HCT116 (cell line): ENCODE measurements at regions not wholly inside any gene's neighbourhood (a gene's known extent, or its start where the extent isn't known, plus 50 kb on each side); places are given as distances from the start of the nearest gene placed in this dataset.

Source experiments
- ATAC-seq: fragments of 200-7000 bp; cut with Tn5 transposase; 2 replicates; pipeline ENCODE4 v1.9.1; 2020; ENCODE audit warnings: mild to moderate bottlenecking, moderate library complexity
- BruUV-seq: library from RNA; stranded (reverse); fragments of 400-500 nt; replicated peaks from 2 replicates; lab custom pipeline; 2021; lab: Mats Ljungman, UMichigan
- CTCF ChIA-PET: fragments of 300-600 bp; sonication (Branson Sonifier 250); formaldehyde crosslinking; loops from one replicate; lab custom pipeline; 2021; ENCODE audit warnings: antibody characterized with exemption; lab: Charles Lee
- POLR2A ChIA-PET: fragments of 300-600, 350-600 bp; sonication (Branson Sonifier 250); formaldehyde crosslinking; loops from one replicate; lab custom pipeline; 2021; ENCODE audit warnings: antibody characterized with exemption; lab: Charles Lee
- RAD21 ChIA-PET, 2 experiments: fragments of 300-600 bp; sonication (Branson Sonifier 250); formaldehyde crosslinking; loops; one replicate each; lab custom pipeline; 2023; ENCODE audit warnings: low total read pairs in 2 of 2; ENCODE audit not compliant: uncharacterized antibody in 2 of 2, unreplicated experiment in 2 of 2, low non-redundant PET in 1 of 2; lab: Charles Lee
- DNase-seq: peaks from one replicate; pipeline ENCODE4 v3.0.0-alpha.2; 2010; ENCODE audit warnings: low read depth, low spot score
- H2AFZ ChIP-seq: fragments of 200-600 bp; shearing (Covaris generic), sonication (generic); 2 replicates; pipeline ENCODE4 v1.6.1; 2017; ENCODE audit warnings: low read depth, mixed run types, mixed read lengths, antibody characterized with exemption, low read length; ENCODE audit not compliant: poor library complexity, severe bottlenecking
- H3K27ac ChIP-seq: 2 replicates; pipeline ENCODE4 v1.5.1; 2012; ENCODE audit warnings: low read depth, low read length
- H3K27me3 ChIP-seq: fragments of 200-600 bp; sonication (generic); 2 replicates; pipeline ENCODE4 v1.6.1; 2016; ENCODE audit warnings: mixed run types, low read length, mixed read lengths; ENCODE audit not compliant: insufficient read depth
- H3K36me3 ChIP-seq, 2 experiments: fragments of 200-500 bp in 1 of 2; fragments of 200-600 bp in 1 of 2; sonication (Bioruptor generic) in 1 of 2; sonication (generic) in 1 of 2; 2 replicates each; pipeline versions ENCODE4 v1.5.1 to v1.6.1; 2014 to 2016; ENCODE audit warnings: low read length in 2 of 2, inconsistent platforms in 1 of 2, mixed read lengths in 1 of 2, mixed run types in 1 of 2; ENCODE audit not compliant: insufficient read depth in 2 of 2, control insufficient read depth in 1 of 2
- H3K4me1 ChIP-seq, 2 experiments: fragments of 200-600 bp in 1 of 2; sonication (generic) in 1 of 2; 2 replicates each; pipeline versions ENCODE4 v1.5.1 to v1.6.1; 2012 to 2017; ENCODE audit warnings: low read length in 2 of 2, inconsistent platforms in 1 of 2, mild to moderate bottlenecking in 1 of 2, mixed read lengths in 1 of 2, mixed run types in 1 of 2, moderate library complexity in 1 of 2; ENCODE audit not compliant: insufficient read depth in 2 of 2, control insufficient read depth in 1 of 2
- H3K4me2 ChIP-seq: fragments of 200-600 bp; sonication (generic); 2 replicates; pipeline ENCODE4 v1.6.1; 2017; ENCODE audit warnings: mixed run types, low read length, mixed read lengths
- H3K4me3 ChIP-seq, 2 experiments: fragments of 200-600 bp in 1 of 2; sonication (generic) in 1 of 2; replicated peaks in 1 of 2; 2 replicates each; pipeline ENCODE4 v1.5.1; 2011 to 2016; ENCODE audit warnings: low read length in 2 of 2, control low read depth in 1 of 2, low read depth in 1 of 2, mild to moderate bottlenecking in 1 of 2, mixed read lengths in 1 of 2, mixed run types in 1 of 2
- H3K79me2 ChIP-seq: fragments of 200-600 bp; sonication (generic); 2 replicates; pipeline ENCODE4 v1.6.1; 2017; ENCODE audit warnings: mild to moderate bottlenecking, mixed run types, low read length, moderate library complexity, mixed read lengths; ENCODE audit not compliant: insufficient read depth
- H3K9ac ChIP-seq: fragments of 200-600 bp; sonication (generic); 2 replicates; pipeline ENCODE4 v1.6.1; 2016; ENCODE audit warnings: low read length, mixed read lengths
- H3K9me2 ChIP-seq: fragments of 200-600 bp; sonication (generic), shearing (Covaris generic); 2 replicates; pipeline ENCODE4 v1.6.1; 2017; ENCODE audit warnings: mixed run types, mild to moderate bottlenecking, moderate library complexity; ENCODE audit not compliant: insufficient read depth
- H3K9me3 ChIP-seq, 2 experiments: fragments of 200-500 bp in 1 of 2; fragments of 200-600 bp in 1 of 2; sonication (Bioruptor generic) in 1 of 2; sonication (generic) in 1 of 2; 2 replicates each; pipeline ENCODE4 v1.6.1; 2014 to 2017; ENCODE audit warnings: low read length in 2 of 2, mixed read lengths in 2 of 2, inconsistent platforms in 1 of 2, low read depth in 1 of 2, mild to moderate bottlenecking in 1 of 2, mixed run types in 1 of 2, moderate library complexity in 1 of 2; ENCODE audit not compliant: control insufficient read depth in 1 of 2, insufficient read depth in 1 of 2
- H4K20me1 ChIP-seq: fragments of 200-600 bp; sonication (generic), shearing (Covaris generic); 2 replicates; pipeline ENCODE4 v1.6.1; 2017; ENCODE audit warnings: mixed run types, mild to moderate bottlenecking, moderate library complexity; ENCODE audit not compliant: insufficient read depth
- ATF3 ChIP-seq: IDR thresholded peaks from 2 replicates; pipeline ENCODE4 v1.6.1; 2012
- CBX3 ChIP-seq: IDR thresholded peaks from 2 replicates; pipeline ENCODE4 v1.6.1; 2012; ENCODE audit warnings: low read depth
- CTCF ChIP-seq, 3 experiments: fragments of 200-600 bp in 1 of 3; sonication (generic) in 1 of 3; IDR thresholded peaks in 2 of 3; conservative IDR thresholded peaks in 1 of 3; 2 replicates each; pipeline ENCODE4 v1.5.1; 2012 to 2017; ENCODE audit warnings: low read depth in 2 of 3, low read length in 2 of 3, antibody characterized with exemption in 1 of 3, borderline replicate concordance in 1 of 3, control low read depth in 1 of 3, mild to moderate bottlenecking in 1 of 3, mixed read lengths in 1 of 3, mixed run types in 1 of 3, moderate library complexity in 1 of 3; ENCODE audit not compliant: insufficient read depth in 1 of 3
- EGR1 ChIP-seq: IDR thresholded peaks from 2 replicates; pipeline ENCODE4 v1.6.1; 2012; ENCODE audit warnings: low read depth
- EZH2 ChIP-seq: fragments of 200-600 bp; sonication (generic); IDR thresholded peaks from 2 replicates; pipeline ENCODE4 v1.6.1; 2017; ENCODE audit warnings: antibody characterized with exemption, mixed run types
- EZH2phosphoT487 ChIP-seq: fragments of 200-600 bp; IDR thresholded peaks from 2 replicates; pipeline ENCODE4 v1.6.1; 2018; ENCODE audit warnings: antibody characterized with exemption, borderline replicate concordance
- FOSL1 ChIP-seq: IDR thresholded peaks from 2 replicates; pipeline ENCODE4 v1.6.1; 2012; ENCODE audit warnings: low read depth
- JUND ChIP-seq: IDR thresholded peaks from 2 replicates; pipeline ENCODE4 v1.6.1; 2012
- POLR2A ChIP-seq: IDR thresholded peaks from 2 replicates; pipeline ENCODE4 v1.7.0; 2011; ENCODE audit warnings: borderline replicate concordance; ENCODE audit not compliant: insufficient read depth, insufficient read length; ENCODE audit errors: extremely low read depth
- POLR2AphosphoS5 ChIP-seq: IDR thresholded peaks from 2 replicates; pipeline ENCODE4 v1.6.1; 2011; ENCODE audit warnings: mild to moderate bottlenecking, low read depth, low read length, moderate library complexity
- RAD21 ChIP-seq: IDR thresholded peaks from 2 replicates; pipeline ENCODE4 v1.6.1; 2012; ENCODE audit warnings: low read depth, mild to moderate bottlenecking
- SRF ChIP-seq: IDR thresholded peaks from 2 replicates; pipeline ENCODE4 v1.6.1; 2012; ENCODE audit warnings: low read depth
- YY1 ChIP-seq: IDR thresholded peaks from 2 replicates; pipeline ENCODE4 v1.6.1; 2011; ENCODE audit warnings: low read length, low read depth, moderate library complexity, mild to moderate bottlenecking; ENCODE audit not compliant: insufficient replicate concordance; ENCODE audit errors: extremely low read depth
- ZBTB33 ChIP-seq: IDR thresholded peaks from 2 replicates; pipeline ENCODE4 v1.6.1; 2011; ENCODE audit warnings: mild to moderate bottlenecking, low read length, moderate library complexity; ENCODE audit not compliant: insufficient replicate concordance; ENCODE audit errors: extremely low read depth
- ZFX ChIP-seq: fragments of 450-650 bp; IDR thresholded peaks from 2 replicates; pipeline ENCODE4 v1.6.1; 2017
- ZNF274 ChIP-seq: fragments of 200-500 bp; sonication (Bioruptor generic); IDR thresholded peaks from 2 replicates; pipeline ENCODE4 v1.6.1; 2014; ENCODE audit warnings: mild to moderate bottlenecking, low read depth, low read length, inconsistent platforms
- intact Hi-C: fragments of 100-400 bp; cut with micrococcal nuclease; formaldehyde crosslinking; loops from 2 replicates; pipeline ENCODE4 v1.10.0; 2022

- RAD21 ChIA-PET, result no interaction called here
- CTCF ChIA-PET, result no interaction called here
- H3K9me3 ChIP-seq, result peaks cover 3 to 27% of the 10 kb centered on the region in 2 experiments; a peak in 2 of 4 replicates
- no peak overlapping the region for H3K4me2 ChIP-seq
- no peak for DNase-seq
- no peaks in the 10 kb centered on the region for H3K36me3 ChIP-seq
- no peaks in the 10 kb centered on the region for H3K4me1 ChIP-seq
- no peaks in the 10 kb centered on the region for H3K9me2 ChIP-seq
- no peak overlapping the region for H2AFZ ChIP-seq
- no peak overlapping the region for H3K9ac ChIP-seq
- intact Hi-C loops, result no loop called here
- no peak overlapping the region for H3K4me3 ChIP-seq
- no peaks in the 10 kb centered on the region for H4K20me1 ChIP-seq
- no peak for TF ChIP-seq ZNF274
- no peak for TF ChIP-seq EZH2phosphoT487
- TF ChIP-seq RAD21, result no peak
- TF ChIP-seq ATF3, result no peak
- no peak for TF ChIP-seq YY1
- no peak for TF ChIP-seq ZBTB33
- no peak for TF ChIP-seq FOSL1
- no peak for TF ChIP-seq EGR1
- no peak for TF ChIP-seq EZH2
- no peak for TF ChIP-seq POLR2AphosphoS5
- no peak for TF ChIP-seq SRF
- no peak for TF ChIP-seq JUND
- TF ChIP-seq POLR2A, result no peak
- no peak for TF ChIP-seq CBX3
- TF ChIP-seq CTCF (IDR thresholded peaks at IDR 0.05 in 2 of 3, conservative IDR thresholded peaks at IDR 0.05 in 1 of 3; ENCODE audit: borderline replicate concordance in 1 of 3, insufficient read depth in 1 of 3, low read depth in 2 of 3, low read length in 2 of 3), result no peak
- TF ChIP-seq ZFX, result no peak
- no peaks in the 10 kb centered on the region for H3K27me3 ChIP-seq
- ATAC-seq, result no peak
- no TSS peak for BruUV-seq
- POLR2A ChIA-PET, result no interaction called here
- H3K79me2 ChIP-seq, result no peaks in the 10 kb centered on the region
- H3K27ac ChIP-seq, result no peak overlapping the region
Observed at GRCh38 chr14:87635442-87635841, 357.5 kb downstream of the GALC start.
